Fibroblast of the aortic adventitia (primary cell): ENCODE measurements at regions not wholly inside any gene's neighbourhood (a gene's known extent, or its start where the extent isn't known, plus 50 kb on each side); places are given as distances from the start of the nearest gene placed in this dataset.

Experiments used
- DNase-seq: peaks from one replicate; pipeline ENCODE4 v3.0.0-alpha.2; 2010; ENCODE audit warnings: low read depth
- H3K4me3 ChIP-seq: 2 replicates; pipeline ENCODE4 v1.5.1; 2011; ENCODE audit warnings: low read depth, mild to moderate bottlenecking, control low read depth, low read length, moderate library complexity
- TF ChIP-seq, protein P1 (sequence below): IDR thresholded peaks from 2 replicates; pipeline ENCODE4 v1.5.1; 2011; ENCODE audit warnings: mild to moderate bottlenecking, low read length, control low read depth, inconsistent platforms; ENCODE audit not compliant: insufficient read depth

DNA sequence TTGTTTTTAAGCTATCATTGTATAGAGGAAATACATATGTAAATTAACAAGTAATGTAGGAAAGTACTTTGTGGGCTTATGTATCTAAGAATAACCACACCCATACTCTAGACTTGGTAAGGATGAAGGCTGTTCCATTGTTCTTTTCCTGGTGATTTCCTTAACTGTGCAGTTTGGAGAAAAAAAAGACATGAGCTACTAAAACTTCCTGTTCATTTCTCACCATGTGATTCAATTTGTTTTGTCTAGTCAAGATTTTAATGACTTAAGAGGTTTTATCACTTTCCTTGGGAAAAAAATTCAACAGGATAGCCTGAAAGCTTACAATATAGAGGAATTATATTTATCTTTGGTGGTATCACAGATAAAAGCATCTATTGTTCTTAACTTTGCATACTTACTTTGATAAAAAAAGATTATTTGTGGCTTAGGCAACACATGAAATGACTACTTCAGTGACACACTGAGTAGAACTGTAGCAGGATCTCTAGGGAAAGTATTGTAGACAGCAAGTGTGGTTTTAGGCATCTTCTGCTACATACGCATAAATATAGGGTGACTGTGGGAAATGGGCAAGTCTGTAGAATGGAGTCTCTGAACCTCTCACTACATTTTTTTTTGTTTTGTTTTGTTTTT lies 80.3 kb downstream of the GJA1 start:
- peak; percentile 90 for DNase-seq
- TF ChIP-seq, protein P1, sequence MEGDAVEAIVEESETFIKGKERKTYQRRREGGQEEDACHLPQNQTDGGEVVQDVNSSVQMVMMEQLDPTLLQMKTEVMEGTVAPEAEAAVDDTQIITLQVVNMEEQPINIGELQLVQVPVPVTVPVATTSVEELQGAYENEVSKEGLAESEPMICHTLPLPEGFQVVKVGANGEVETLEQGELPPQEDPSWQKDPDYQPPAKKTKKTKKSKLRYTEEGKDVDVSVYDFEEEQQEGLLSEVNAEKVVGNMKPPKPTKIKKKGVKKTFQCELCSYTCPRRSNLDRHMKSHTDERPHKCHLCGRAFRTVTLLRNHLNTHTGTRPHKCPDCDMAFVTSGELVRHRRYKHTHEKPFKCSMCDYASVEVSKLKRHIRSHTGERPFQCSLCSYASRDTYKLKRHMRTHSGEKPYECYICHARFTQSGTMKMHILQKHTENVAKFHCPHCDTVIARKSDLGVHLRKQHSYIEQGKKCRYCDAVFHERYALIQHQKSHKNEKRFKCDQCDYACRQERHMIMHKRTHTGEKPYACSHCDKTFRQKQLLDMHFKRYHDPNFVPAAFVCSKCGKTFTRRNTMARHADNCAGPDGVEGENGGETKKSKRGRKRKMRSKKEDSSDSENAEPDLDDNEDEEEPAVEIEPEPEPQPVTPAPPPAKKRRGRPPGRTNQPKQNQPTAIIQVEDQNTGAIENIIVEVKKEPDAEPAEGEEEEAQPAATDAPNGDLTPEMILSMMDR = no peak
- H3K4me3 ChIP-seq = no peak overlapping the region

DNA sequence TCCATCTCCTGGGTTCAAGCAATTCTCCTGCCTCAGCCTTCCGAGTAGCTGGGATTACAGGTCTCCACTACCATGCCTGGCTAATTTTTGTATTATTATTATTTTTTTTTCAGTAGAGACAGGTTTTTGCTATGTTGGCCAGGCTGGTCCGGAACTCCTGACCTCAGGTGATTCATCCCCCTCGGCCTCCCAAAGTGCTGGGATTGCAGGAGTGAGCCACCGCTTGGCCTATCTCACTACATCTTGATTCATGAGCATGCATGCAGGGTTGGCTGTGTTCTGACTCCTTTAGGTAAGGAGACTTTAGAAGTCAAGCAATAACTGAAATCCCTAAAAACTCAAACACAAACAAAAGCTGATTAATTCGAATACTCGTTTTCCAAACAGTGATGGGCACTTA lies 80.9 kb downstream of the GJA1 start:
- no peak overlapping the region for H3K4me3 ChIP-seq
- TF ChIP-seq, protein P1 = no peak
- peak; percentile 66 for DNase-seq

- TF ChIP-seq, protein P1 = no peak
- no peak overlapping the region for H3K4me3 ChIP-seq
- peak; percentile 85 for DNase-seq
Measured at GRCh38 chr6:121520337-121521163, 85.1 kb downstream of the GJA1 start.

DNA sequence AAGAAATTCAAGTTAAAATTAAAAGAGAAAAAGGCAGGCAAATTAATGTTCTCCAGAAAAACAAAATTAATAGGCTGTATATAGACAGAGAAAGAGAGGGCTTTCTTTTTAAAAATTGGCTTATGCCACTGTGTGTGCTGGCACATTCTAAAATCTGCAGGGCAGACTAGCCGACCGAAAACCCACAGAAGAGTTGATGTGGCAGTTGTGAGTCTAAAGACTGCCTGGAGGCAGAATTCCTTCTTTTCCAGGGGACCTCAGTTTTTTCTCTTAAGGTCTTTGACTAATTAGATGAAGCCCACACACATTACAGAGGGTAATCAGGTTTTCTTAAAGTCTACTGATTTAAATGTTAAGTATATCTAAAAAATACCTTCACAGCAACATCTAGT lies 85.7 kb downstream of the GJA1 start:
- no peak overlapping the region for H3K4me3 ChIP-seq
- TF ChIP-seq, protein P1 = no peak
- no peak for DNase-seq

GRCh38 chr6:121522265-121522664 lies 86.8 kb downstream of the GJA1 start:
- peak overlapping the region; percentile 26 for H3K4me3 ChIP-seq
- DNase-seq = peak; percentile 95
- TF ChIP-seq, protein P1 = no peak

DNA sequence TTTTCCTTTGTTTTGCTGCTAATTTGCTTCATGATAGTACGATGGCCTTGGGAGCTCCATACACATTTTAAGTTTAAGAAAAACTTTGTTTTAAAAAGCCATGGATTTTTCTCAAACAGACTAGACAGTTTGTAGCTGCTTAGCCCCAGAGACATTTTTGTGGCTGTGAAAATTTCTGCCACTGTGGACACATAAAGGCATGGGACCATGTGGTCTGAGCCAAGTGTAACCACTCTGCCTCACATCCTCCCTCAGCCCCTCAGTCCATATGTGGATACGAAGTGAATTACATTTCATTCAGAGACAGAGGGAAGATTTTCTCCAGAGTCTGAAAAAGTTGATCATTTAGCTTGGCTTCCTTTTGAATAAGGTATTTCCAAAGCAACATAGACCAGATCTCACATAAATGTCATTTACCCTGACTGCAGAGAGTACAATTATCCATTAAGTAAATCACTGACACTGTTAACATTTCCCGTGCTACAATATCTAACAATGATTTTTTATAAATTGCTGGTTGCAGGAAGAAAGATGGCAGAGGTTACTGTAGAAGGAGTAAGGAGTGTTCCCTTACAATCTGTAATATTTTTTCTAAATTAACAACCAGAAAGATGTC lies 87.4 kb downstream of the GJA1 start:
- DNase-seq = no peak
- peak overlapping the region; percentile 26 for H3K4me3 ChIP-seq
- TF ChIP-seq, protein P1 = no peak
